ENCODE measurements at regions not wholly inside any gene's neighbourhood (a gene's known extent, or its start where the extent isn't known, plus 50 kb on each side); places are given as distances from the start of the nearest gene placed in this dataset.

DNA sequence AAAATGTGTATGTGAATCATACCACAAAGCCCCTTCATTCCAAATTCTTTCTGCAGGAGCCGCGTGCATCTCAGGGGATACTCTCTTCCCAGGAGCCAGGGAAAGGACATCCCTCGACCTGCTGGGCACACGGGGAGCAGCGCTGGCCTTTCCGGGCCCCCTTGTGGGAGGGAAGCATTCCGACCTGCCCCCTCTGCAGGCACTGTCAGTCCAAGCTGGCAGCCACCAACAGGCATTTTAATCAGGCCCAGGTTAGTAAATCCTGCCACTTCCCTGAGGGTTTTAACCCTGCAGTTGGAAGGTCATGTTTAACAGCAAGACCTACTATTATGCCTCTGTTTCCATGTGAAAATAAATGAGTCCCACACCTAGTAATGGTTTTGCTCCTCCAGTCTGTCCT is 391.5 kb downstream of the SHANK2 start:
- Histone ChIP-seq H3K9me3 (ENCODE audit: control insufficient read depth, insufficient read depth, low read length) (no peaks in the 10 kb centered on the region), H3K4me3 (ENCODE audit: low read depth, low read length) (no peak overlapping the region), H3K4me1 (ENCODE audit: control insufficient read depth, insufficient read depth, low read length) (no peaks in the 10 kb centered on the region), H3K36me3 (ENCODE audit: control insufficient read depth, insufficient read depth, low read length) (no peaks in the 10 kb centered on the region), H3K27me3 (ENCODE audit: control insufficient read depth, insufficient read depth, low read length) (no peaks in the 10 kb centered on the region), H3K9ac (ENCODE audit: low read depth, low read length) (no peak overlapping the region)

DNA sequence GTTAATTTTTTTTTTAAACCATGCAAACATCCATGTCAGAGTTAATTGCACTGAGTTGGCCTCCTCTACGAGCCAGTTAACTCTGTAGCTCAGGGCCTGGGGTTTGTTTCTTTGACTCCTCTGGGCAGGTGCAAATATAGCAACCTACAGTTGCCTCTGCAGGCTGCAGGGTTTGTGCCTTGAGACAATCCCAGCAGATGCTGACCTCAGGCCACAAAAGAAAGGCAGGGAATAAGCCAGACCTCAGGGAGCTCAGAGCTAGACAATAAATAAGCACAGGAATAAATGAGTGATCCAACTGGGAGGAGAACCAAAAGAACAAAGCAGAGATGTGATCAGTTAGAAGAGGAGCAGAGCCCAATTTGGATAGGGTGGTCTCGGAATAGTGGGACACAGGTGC is 390.8 kb downstream of the SHANK2 start:
- Histone ChIP-seq H3K4me1 (ENCODE audit: control insufficient read depth, insufficient read depth, low read length) (no peaks in the 10 kb centered on the region), H3K9ac (ENCODE audit: low read depth, low read length) (no peak overlapping the region), H3K9me3 (ENCODE audit: control insufficient read depth, insufficient read depth, low read length) (no peaks in the 10 kb centered on the region), H3K4me3 (ENCODE audit: low read depth, low read length) (no peak overlapping the region), H3K27me3 (ENCODE audit: control insufficient read depth, insufficient read depth, low read length) (no peaks in the 10 kb centered on the region), H3K36me3 (ENCODE audit: control insufficient read depth, insufficient read depth, low read length) (no peaks in the 10 kb centered on the region)

DNA sequence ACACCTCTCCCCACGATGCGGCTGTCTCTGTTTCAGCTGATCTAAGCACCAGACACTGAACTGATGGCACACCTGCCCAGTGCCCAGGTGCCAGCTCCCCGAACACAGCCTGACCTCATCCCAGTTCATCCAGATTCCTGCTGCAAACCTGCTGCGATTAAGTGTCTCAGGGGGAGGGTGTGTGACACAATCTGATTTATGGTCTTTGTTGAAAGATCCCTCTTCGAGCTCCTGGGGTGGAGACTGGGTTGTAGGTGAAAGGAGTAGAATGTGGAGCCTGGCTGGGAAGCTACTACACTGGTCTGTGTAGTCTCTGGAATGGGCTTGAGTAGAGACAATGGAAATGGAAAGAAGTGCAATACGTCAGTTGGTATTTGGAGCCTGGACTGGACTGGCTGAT is 390.3 kb downstream of the SHANK2 start:
- Histone ChIP-seq H3K9ac (ENCODE audit: low read depth, low read length) (no peak overlapping the region), H3K36me3 (ENCODE audit: control insufficient read depth, insufficient read depth, low read length) (no peaks in the 10 kb centered on the region), H3K27me3 (ENCODE audit: control insufficient read depth, insufficient read depth, low read length) (no peaks in the 10 kb centered on the region), H3K4me3 (ENCODE audit: low read depth, low read length) (no peak overlapping the region), H3K4me1 (ENCODE audit: control insufficient read depth, insufficient read depth, low read length) (no peaks in the 10 kb centered on the region), H3K9me3 (ENCODE audit: control insufficient read depth, insufficient read depth, low read length) (no peaks in the 10 kb centered on the region)

DNA sequence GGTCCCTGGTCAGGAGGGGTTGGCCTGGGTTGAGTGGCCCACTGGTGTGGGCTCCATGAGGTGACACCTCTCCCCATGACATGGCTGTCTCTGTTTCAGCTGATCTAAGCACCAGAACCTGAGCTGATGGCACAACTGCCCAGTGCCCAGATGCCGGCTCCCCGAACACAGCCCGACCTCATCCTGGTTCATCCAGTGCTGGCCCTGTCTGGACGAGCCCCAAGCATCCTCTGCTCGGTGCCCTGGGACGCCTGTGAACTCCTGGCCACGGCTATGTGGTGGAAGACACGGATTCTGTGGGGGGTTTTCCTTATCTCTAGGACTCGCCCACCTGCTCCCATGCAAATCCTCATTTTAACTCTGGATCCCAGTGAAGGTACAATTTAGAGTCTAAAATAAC is 389.2 kb downstream of the SHANK2 start:
- Histone ChIP-seq H3K9ac (ENCODE audit: low read depth, low read length) (no peak overlapping the region), H3K9me3 (ENCODE audit: control insufficient read depth, insufficient read depth, low read length) (no peaks in the 10 kb centered on the region), H3K4me3 (ENCODE audit: low read depth, low read length) (no peak overlapping the region), H3K4me1 (ENCODE audit: control insufficient read depth, insufficient read depth, low read length) (no peaks in the 10 kb centered on the region), H3K36me3 (ENCODE audit: control insufficient read depth, insufficient read depth, low read length) (no peaks in the 10 kb centered on the region), H3K27me3 (ENCODE audit: control insufficient read depth, insufficient read depth, low read length) (no peaks in the 10 kb centered on the region)

DNA sequence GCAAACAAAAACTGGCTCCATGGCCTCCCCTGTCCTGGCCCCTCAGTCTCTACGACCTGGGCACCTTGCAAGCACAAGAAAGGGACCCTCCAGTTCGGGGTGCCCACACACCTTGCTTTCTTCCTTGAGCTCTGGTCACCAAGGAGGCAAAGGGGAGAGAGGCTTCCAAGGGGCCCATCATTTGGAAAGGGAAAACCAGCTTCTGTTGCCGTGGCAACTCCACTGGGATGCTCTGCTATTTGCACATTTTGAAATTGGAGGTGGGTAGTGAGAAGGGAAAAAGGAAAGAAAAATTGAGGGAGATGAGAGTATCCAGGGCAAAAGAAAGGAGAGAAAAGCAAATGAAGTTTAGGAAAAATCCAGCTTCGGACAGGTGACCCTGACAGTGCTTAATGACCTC is 388.4 kb downstream of the SHANK2 start:
- Histone ChIP-seq H3K4me3 (ENCODE audit: low read depth, low read length) (no peak overlapping the region), H3K36me3 (ENCODE audit: control insufficient read depth, insufficient read depth, low read length) (no peaks in the 10 kb centered on the region), H3K4me1 (ENCODE audit: control insufficient read depth, insufficient read depth, low read length) (no peaks in the 10 kb centered on the region), H3K9ac (ENCODE audit: low read depth, low read length) (no peak overlapping the region), H3K27me3 (ENCODE audit: control insufficient read depth, insufficient read depth, low read length) (no peaks in the 10 kb centered on the region), H3K9me3 (ENCODE audit: control insufficient read depth, insufficient read depth, low read length) (no peaks in the 10 kb centered on the region)

DNA sequence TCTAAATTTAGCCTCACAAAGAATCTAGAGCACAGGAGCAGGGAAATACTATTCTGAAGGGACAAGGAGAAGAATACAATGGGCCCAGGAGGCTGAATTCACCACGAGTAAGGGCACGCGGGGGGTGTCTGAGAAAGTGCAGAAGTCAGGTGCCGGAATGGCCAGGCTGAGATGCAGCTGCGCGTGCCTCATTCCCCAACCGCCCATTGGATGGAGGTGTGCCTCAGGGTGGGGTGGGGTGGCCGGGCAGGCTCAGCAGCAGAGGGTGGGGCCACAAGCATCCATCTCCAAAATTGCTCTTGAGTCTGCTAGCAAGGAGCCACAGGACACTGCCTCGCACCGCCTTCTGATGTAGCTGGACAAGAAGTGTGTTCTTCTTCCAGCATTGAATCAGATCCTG is 387.0 kb downstream of the SHANK2 start:
- Histone ChIP-seq H3K4me3 (ENCODE audit: low read depth, low read length) (no peak overlapping the region), H3K9ac (ENCODE audit: low read depth, low read length) (no peak overlapping the region), H3K4me1 (ENCODE audit: control insufficient read depth, insufficient read depth, low read length) (no peaks in the 10 kb centered on the region), H3K27me3 (ENCODE audit: control insufficient read depth, insufficient read depth, low read length) (no peaks in the 10 kb centered on the region), H3K9me3 (ENCODE audit: control insufficient read depth, insufficient read depth, low read length) (no peaks in the 10 kb centered on the region), H3K36me3 (ENCODE audit: control insufficient read depth, insufficient read depth, low read length) (no peaks in the 10 kb centered on the region)

DNA sequence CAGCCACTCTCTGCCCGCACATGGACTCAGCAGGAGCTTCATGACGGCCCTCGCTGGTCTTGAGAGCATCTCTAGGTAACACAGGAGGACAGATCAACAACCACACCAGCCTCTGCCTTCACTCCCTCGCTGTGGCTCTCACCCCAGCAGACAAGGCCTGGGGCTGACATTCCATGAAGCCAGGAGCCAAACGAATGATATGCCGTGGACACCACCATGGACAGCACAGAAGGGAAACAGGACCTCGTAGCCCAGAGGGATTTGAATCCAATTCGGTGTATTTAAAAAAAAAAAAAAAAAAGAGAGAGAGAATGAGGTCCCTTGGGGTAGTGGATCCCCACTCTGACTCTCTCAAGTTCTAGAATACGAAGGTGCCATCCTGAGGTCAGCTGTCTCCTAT is 385.5 kb downstream of the SHANK2 start:
- Histone ChIP-seq H3K4me3 (ENCODE audit: low read depth, low read length) (no peak overlapping the region), H3K27me3 (ENCODE audit: control insufficient read depth, insufficient read depth, low read length) (no peaks in the 10 kb centered on the region), H3K9me3 (ENCODE audit: control insufficient read depth, insufficient read depth, low read length) (no peaks in the 10 kb centered on the region)

DNA sequence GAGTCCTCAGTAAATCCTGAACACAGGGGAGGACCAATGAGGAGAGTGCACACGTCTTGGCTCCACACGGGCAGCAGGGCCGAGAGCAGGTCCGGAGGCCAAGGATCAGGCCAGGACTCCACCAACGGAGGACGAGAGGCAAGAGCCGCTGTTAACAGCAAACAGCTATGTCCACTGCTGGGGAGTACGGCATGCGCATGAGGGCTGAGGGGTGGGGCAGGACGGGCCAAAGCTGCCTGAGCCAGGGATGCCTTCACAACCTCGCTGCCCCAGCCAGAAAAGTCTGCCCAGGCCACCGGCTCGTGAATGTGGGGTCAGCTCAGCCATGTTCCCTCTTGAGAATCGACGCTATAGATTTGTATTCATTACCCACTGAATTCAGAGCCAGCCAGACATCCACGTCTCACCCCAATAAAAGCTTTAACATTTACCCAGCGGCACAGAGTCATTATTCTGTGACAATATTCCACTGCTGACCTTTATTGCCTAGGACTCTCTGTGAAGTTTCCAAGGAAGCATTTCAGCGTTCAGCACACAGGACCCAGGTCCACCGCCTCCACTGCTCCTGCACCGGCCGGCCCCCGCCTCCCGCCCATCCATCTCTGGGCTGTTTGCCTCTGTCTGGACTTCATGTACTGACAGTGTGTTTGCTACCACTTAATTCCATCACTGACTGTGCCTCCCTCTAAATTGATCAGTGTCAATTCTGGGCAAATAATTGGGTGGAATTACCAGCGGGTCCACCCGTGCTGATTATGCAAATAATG is 384.9 kb downstream of the SHANK2 start:
- Histone ChIP-seq H3K9me3 (ENCODE audit: control insufficient read depth, insufficient read depth, low read length) (no peaks in the 10 kb centered on the region), H3K36me3 (ENCODE audit: control insufficient read depth, insufficient read depth, low read length) (no peaks in the 10 kb centered on the region), H3K27me3 (ENCODE audit: control insufficient read depth, insufficient read depth, low read length) (no peaks in the 10 kb centered on the region), H3K4me3 (ENCODE audit: low read depth, low read length) (no peak overlapping the region), H3K9ac (ENCODE audit: low read depth, low read length) (no peak overlapping the region), H3K4me1 (ENCODE audit: control insufficient read depth, insufficient read depth, low read length) (no peaks in the 10 kb centered on the region)

More for the DNA sequence above, 385.5 kb downstream of the SHANK2 start:
- Histone ChIP-seq H3K9ac (ENCODE audit: low read depth, low read length) (no peak overlapping the region), H3K4me1 (ENCODE audit: control insufficient read depth, insufficient read depth, low read length) (no peaks in the 10 kb centered on the region), H3K36me3 (ENCODE audit: control insufficient read depth, insufficient read depth, low read length) (no peaks in the 10 kb centered on the region)

DNA sequence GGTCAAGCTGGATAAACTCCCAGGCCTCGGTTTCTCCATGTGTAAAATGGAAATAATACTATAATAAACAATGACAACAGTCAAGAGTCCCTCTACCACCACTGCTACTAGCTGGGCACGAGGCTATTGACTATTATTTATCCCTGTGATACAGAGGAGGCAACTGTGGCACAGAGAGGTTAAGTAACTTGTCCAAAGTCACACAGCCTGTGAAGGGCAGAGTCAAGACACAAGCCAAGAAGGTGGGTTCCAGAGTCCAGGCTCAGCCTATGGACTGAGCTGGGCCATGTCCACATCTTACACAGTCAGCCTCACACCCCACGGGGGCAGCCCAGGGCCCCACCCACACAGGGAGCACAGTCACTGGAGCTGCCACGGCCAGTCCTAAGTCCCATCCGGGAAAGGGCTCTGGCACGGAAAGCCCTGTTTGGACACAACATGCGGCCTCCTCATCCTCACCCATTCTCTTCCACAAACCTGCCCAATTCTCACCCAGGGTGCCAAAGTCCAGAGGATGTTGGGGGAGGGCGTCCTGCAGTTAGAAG is 384.0 kb downstream of the SHANK2 start:
- no peaks in the 10 kb centered on the region for H3K27me3 ChIP-seq (ENCODE audit: control insufficient read depth, insufficient read depth, low read length)
- H3K9me3 ChIP-seq (ENCODE audit: control insufficient read depth, insufficient read depth, low read length) = no peaks in the 10 kb centered on the region
- peaks cover 2% of the 10 kb centered on the region for H3K4me1 ChIP-seq (ENCODE audit: control insufficient read depth, insufficient read depth, low read length)
- H3K36me3 ChIP-seq (ENCODE audit: control insufficient read depth, insufficient read depth, low read length) = no peaks in the 10 kb centered on the region
- H3K4me3 ChIP-seq (ENCODE audit: low read depth, low read length) = no peak overlapping the region
- no peak overlapping the region for H3K9ac ChIP-seq (ENCODE audit: low read depth, low read length)

DNA sequence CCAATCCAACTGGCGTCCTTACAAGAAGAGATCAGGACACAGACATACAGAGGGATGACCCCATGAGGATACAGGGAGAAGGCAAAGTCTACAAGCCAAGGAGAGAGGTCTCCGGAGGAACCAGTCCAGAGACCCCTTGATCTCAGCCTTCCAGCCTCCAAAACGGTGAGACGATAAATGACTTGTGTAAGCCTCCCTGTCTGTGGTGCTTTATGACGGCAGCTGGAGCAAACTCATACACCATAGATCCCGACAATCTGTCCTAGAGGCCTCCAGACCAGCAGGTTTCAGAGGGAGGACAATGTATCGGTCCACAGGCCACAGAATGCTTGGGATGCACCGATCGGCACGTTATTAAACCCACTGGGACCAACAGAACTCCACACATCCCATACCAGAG is 383.3 kb downstream of the SHANK2 start:
- Histone ChIP-seq H3K36me3 (ENCODE audit: control insufficient read depth, insufficient read depth, low read length) (no peaks in the 10 kb centered on the region), H3K9me3 (ENCODE audit: control insufficient read depth, insufficient read depth, low read length) (no peaks in the 10 kb centered on the region), H3K4me3 (ENCODE audit: low read depth, low read length) (no peak overlapping the region), H3K4me1 (ENCODE audit: control insufficient read depth, insufficient read depth, low read length) (peaks cover 8% of the 10 kb centered on the region), H3K27me3 (ENCODE audit: control insufficient read depth, insufficient read depth, low read length) (no peaks in the 10 kb centered on the region), H3K9ac (ENCODE audit: low read depth, low read length) (no peak overlapping the region)

DNA sequence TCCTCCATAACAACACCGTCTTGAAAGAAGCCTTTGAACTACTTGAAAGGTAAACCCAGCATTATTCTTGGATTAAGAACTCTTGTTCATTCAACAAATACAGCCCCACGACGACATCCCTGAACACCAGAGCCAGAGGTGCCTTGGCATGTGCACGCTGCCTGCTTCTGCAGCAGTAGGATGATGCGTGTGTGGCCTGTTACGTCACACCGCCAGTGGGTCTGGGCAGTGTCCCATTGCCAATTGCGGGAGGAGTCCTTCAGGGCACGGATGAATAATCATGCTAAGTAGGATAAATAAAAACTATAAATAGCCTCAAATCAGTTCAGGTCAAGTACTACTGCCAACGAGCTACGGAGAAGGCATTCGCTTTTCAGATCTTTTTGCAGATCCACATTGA is 380.5 kb downstream of the SHANK2 start:
- Histone ChIP-seq H3K27me3 (ENCODE audit: control insufficient read depth, insufficient read depth, low read length) (no peaks in the 10 kb centered on the region), H3K4me1 (ENCODE audit: control insufficient read depth, insufficient read depth, low read length) (peaks cover 8% of the 10 kb centered on the region), H3K36me3 (ENCODE audit: control insufficient read depth, insufficient read depth, low read length) (no peaks in the 10 kb centered on the region), H3K9ac (ENCODE audit: low read depth, low read length) (no peak overlapping the region), H3K4me3 (ENCODE audit: low read depth, low read length) (no peak overlapping the region), H3K9me3 (ENCODE audit: control insufficient read depth, insufficient read depth, low read length) (no peaks in the 10 kb centered on the region)

DNA sequence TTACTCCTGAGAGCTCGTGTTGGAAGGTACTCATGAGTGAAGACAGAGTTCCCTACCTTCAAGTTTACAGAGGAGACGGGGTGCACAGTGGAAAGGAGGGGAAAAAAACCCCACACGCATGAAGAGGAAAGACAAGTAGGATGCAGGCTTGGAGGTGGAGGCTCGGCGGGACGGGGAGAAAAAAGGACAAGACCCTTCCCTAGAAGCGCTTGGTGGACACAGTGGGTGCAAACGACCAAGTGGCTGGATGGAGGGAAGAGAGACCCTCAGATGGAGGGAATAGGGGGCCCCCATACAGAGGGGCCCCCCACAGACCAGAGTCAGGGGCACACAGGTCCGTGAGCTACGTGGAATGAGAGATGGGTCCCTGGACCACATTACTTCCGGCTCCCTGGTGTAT is 380.1 kb downstream of the SHANK2 start:
- Histone ChIP-seq H3K27me3 (ENCODE audit: control insufficient read depth, insufficient read depth, low read length) (no peaks in the 10 kb centered on the region), H3K4me1 (ENCODE audit: control insufficient read depth, insufficient read depth, low read length) (peaks cover 8% of the 10 kb centered on the region), H3K9me3 (ENCODE audit: control insufficient read depth, insufficient read depth, low read length) (no peaks in the 10 kb centered on the region), H3K4me3 (ENCODE audit: low read depth, low read length) (no peak overlapping the region), H3K9ac (ENCODE audit: low read depth, low read length) (no peak overlapping the region), H3K36me3 (ENCODE audit: control insufficient read depth, insufficient read depth, low read length) (no peaks in the 10 kb centered on the region)

All from iPS-15b (cell line).